SK-N-SH treated with all-trans-retinoic acid at 6 μM for 48 hours (cell line): ENCODE measurements at regions not wholly inside any gene's neighbourhood (a gene's known extent, or its start where the extent isn't known, plus 50 kb on each side); places are given as distances from the start of the nearest gene placed in this dataset.

ENCODE experiments used
- ESRRG ChIP-seq: fragments of 250-450 bp; sonication (Bioruptor Pico); IDR thresholded peaks from 2 replicates; pipeline ENCODE4 v1.6.1; 2021; ENCODE audit warnings: mild to moderate bottlenecking
- SNAI2 ChIP-seq: fragments of 250-450 bp; sonication (Bioruptor Pico); IDR thresholded peaks from 2 replicates; pipeline ENCODE4 v1.5.0; 2020; ENCODE audit warnings: mild to moderate bottlenecking, moderate library complexity

DNA sequence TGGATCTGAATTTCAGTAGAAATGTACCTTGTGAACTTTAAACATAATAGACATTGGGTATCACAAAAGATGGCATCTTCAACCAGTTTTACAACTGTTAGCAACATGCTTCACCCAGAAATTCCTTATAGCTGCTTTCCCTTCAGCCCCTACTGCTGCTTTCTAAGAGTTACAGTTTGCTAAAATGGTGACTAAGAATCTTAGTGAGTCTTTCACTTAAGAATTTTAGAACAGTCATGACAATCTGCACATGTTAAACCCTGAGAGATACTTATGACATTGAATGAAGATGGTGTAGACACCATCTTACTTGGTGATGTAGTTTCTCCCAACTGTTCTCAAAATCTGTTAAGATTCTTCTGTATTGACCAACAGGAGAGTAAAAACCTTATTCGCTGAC, 129.7 kb upstream of the UBE2E1 start:
- TF ChIP-seq ESRRG (CRISPR knock-in tag) (no peak), SNAI2 (no peak)
